Astrocyte (in vitro differentiated cells and primary cell): ENCODE measurements at regions not wholly inside any gene's neighbourhood (a gene's known extent, or its start where the extent isn't known, plus 50 kb on each side); places are given as distances from the start of the nearest gene placed in this dataset.

Experiments used
- DNase-seq: peaks from one replicate; pipeline ENCODE4 v3.0.0-alpha.2; 2010; ENCODE audit warnings: low read depth
- FAIRE-seq: peaks from 2 replicates; lab custom pipeline; 2011; peaks lifted over from hg19 to GRCh38; lab: Jason Lieb, UNC
- H2AFZ ChIP-seq: 2 replicates; pipeline ENCODE4 v1.6.0; 2012; ENCODE audit warnings: low read depth, low read length, inconsistent platforms
- H3K27ac ChIP-seq: 2 replicates; pipeline ENCODE4 v1.5.1; 2011; ENCODE audit warnings: low read depth, low read length, inconsistent platforms
- H3K27me3 ChIP-seq: 2 replicates; pipeline ENCODE4 v1.6.0; 2011; ENCODE audit warnings: low read length, inconsistent platforms; ENCODE audit not compliant: insufficient read depth
- H3K36me3 ChIP-seq: 2 replicates; pipeline ENCODE4 v1.5.1; 2011; ENCODE audit warnings: low read length, inconsistent platforms; ENCODE audit not compliant: insufficient read depth
- H3K4me1 ChIP-seq: 2 replicates; pipeline ENCODE4 v1.5.1; 2011; ENCODE audit warnings: low read length, inconsistent platforms; ENCODE audit not compliant: insufficient read depth
- H3K4me2 ChIP-seq: 2 replicates; pipeline ENCODE4 v1.6.0; 2012; ENCODE audit warnings: low read length, inconsistent platforms
- H3K4me3 ChIP-seq: 2 replicates; pipeline ENCODE4 v1.5.1; 2011; ENCODE audit warnings: low read depth, mild to moderate bottlenecking, low read length, inconsistent platforms; ENCODE audit not compliant: insufficient read depth
- H3K79me2 ChIP-seq: 2 replicates; pipeline ENCODE4 v1.6.0; 2012; ENCODE audit warnings: mild to moderate bottlenecking, low read length, inconsistent platforms; ENCODE audit not compliant: insufficient read depth
- H3K9ac ChIP-seq: 2 replicates; pipeline ENCODE4 v1.6.0; 2012; ENCODE audit warnings: mild to moderate bottlenecking, low read length, inconsistent platforms
- H3K9me3 ChIP-seq: 2 replicates; pipeline ENCODE4 v1.5.1; 2012; ENCODE audit warnings: low read depth, mild to moderate bottlenecking, low read length, inconsistent platforms; ENCODE audit not compliant: insufficient read depth
- H4K20me1 ChIP-seq: 2 replicates; pipeline ENCODE4 v1.6.0; 2012; ENCODE audit warnings: low read length, inconsistent platforms; ENCODE audit not compliant: insufficient read depth
- H3K27ac Mint-ChIP-seq: one replicate; pipeline ENCODE4 v1.8.0; 2021; ENCODE audit warnings: mild to moderate bottlenecking, mixed read lengths; ENCODE audit not compliant: unreplicated experiment
- H3K27me3 Mint-ChIP-seq: one replicate; pipeline ENCODE4 v1.8.0; 2021; ENCODE audit warnings: low read depth, mixed read lengths; ENCODE audit not compliant: unreplicated experiment
- H3K36me3 Mint-ChIP-seq: one replicate; pipeline ENCODE4 v1.8.0; 2021; ENCODE audit warnings: low read depth, mixed read lengths; ENCODE audit not compliant: unreplicated experiment
- H3K4me1 Mint-ChIP-seq: one replicate; pipeline ENCODE4 v1.8.0; 2021; ENCODE audit warnings: low read depth, mixed read lengths; ENCODE audit not compliant: unreplicated experiment
- H3K4me3 Mint-ChIP-seq: one replicate; pipeline ENCODE4 v1.8.0; 2021; ENCODE audit warnings: mild to moderate bottlenecking, moderate library complexity, mixed read lengths; ENCODE audit not compliant: unreplicated experiment
- H3K9me3 Mint-ChIP-seq: one replicate; pipeline ENCODE4 v1.8.0; 2021; ENCODE audit warnings: mild to moderate bottlenecking, mixed read lengths; ENCODE audit not compliant: unreplicated experiment
- EZH2 ChIP-seq: IDR thresholded peaks from 2 replicates; pipeline ENCODE4 v1.6.1; 2012; ENCODE audit warnings: mild to moderate bottlenecking, low read length, inconsistent platforms; ENCODE audit not compliant: insufficient read depth
- TF ChIP-seq, protein P1 (sequence below): IDR thresholded peaks from 2 replicates; pipeline ENCODE4 v1.5.1; 2011; ENCODE audit warnings: low read depth, mild to moderate bottlenecking, inconsistent platforms, low read length, moderate library complexity; ENCODE audit not compliant: insufficient read depth

DNA sequence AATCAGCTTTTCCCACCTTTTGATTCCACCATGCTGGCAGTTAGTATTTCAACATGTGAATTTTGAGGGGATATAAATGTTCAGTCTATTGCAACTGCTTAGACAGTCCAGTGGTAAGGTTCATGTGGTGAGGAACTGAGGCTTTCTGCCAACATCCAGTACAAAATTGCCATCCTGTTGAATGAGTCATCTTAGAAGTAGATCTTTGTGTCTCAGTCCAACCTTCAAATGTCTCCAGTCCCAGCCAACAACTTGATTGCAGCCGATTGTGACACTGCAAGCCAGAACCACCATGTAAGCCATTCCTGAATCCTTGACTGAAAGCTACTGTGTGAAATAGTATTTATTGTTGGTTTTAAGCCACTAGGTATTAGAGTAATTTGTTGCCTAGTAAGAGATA lies 331.5 kb upstream of the GRIN3A start:
- Mint-ChIP-seq H3K4me3 (no peak overlapping the region), H3K27ac (no peak overlapping the region), H3K4me1 (no peaks in the 10 kb centered on the region), H3K36me3 (no peaks in the 10 kb centered on the region), H3K27me3 (no peaks in the 10 kb centered on the region), H3K9me3 (peaks cover 14% of the 10 kb centered on the region)
- DNase-seq (peak; percentile 3), FAIRE-seq (no peak)
- Histone ChIP-seq H3K9me3 (no peaks in the 10 kb centered on the region), H3K9ac (no peak overlapping the region), H3K36me3 (no peaks in the 10 kb centered on the region), H3K4me1 (no peaks in the 10 kb centered on the region), H4K20me1 (no peaks in the 10 kb centered on the region), H3K4me2 (no peak overlapping the region), H2AFZ (no peak overlapping the region), H3K79me2 (no peaks in the 10 kb centered on the region), H3K27me3 (no peaks in the 10 kb centered on the region), H3K27ac (no peak overlapping the region), H3K4me3 (no peak overlapping the region)
- TF ChIP-seq, protein P1, sequence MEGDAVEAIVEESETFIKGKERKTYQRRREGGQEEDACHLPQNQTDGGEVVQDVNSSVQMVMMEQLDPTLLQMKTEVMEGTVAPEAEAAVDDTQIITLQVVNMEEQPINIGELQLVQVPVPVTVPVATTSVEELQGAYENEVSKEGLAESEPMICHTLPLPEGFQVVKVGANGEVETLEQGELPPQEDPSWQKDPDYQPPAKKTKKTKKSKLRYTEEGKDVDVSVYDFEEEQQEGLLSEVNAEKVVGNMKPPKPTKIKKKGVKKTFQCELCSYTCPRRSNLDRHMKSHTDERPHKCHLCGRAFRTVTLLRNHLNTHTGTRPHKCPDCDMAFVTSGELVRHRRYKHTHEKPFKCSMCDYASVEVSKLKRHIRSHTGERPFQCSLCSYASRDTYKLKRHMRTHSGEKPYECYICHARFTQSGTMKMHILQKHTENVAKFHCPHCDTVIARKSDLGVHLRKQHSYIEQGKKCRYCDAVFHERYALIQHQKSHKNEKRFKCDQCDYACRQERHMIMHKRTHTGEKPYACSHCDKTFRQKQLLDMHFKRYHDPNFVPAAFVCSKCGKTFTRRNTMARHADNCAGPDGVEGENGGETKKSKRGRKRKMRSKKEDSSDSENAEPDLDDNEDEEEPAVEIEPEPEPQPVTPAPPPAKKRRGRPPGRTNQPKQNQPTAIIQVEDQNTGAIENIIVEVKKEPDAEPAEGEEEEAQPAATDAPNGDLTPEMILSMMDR = no peak
- no peak for TF ChIP-seq EZH2

- no peaks in the 10 kb centered on the region for H3K36me3 ChIP-seq
- H2AFZ ChIP-seq = no peak overlapping the region
- peaks cover 4% of the 10 kb centered on the region for H3K9me3 ChIP-seq
- FAIRE-seq (no peak), DNase-seq (no peak)
- Mint-ChIP-seq H3K9me3 (no peaks in the 10 kb centered on the region), H3K36me3 (no peaks in the 10 kb centered on the region), H3K27me3 (no peaks in the 10 kb centered on the region), H3K4me1 (no peaks in the 10 kb centered on the region), H3K27ac (no peak overlapping the region), H3K4me3 (no peak overlapping the region)
- TF ChIP-seq, protein P1 = no peak
- TF ChIP-seq EZH2 = no peak
- no peak overlapping the region for H3K4me2 ChIP-seq
- H3K27ac ChIP-seq = no peak overlapping the region
- no peak overlapping the region for H3K4me3 ChIP-seq
- H3K4me1 ChIP-seq = no peaks in the 10 kb centered on the region
- no peak overlapping the region for H3K9ac ChIP-seq
- H3K79me2 ChIP-seq = no peaks in the 10 kb centered on the region
- H4K20me1 ChIP-seq = no peaks in the 10 kb centered on the region
- H3K27me3 ChIP-seq = no peaks in the 10 kb centered on the region
These were observed 316.4 kb upstream of the GRIN3A start for GRCh38 chr9:102054811-102055210.

GRCh38 chr9:102049586-102050246 lies 311.3 kb upstream of the GRIN3A start:
- Mint-ChIP-seq H3K27ac (no peak overlapping the region), H3K9me3 (peaks cover 2% of the 10 kb centered on the region), H3K4me3 (no peak overlapping the region), H3K27me3 (no peaks in the 10 kb centered on the region), H3K4me1 (no peaks in the 10 kb centered on the region), H3K36me3 (no peaks in the 10 kb centered on the region)
- H3K79me2 ChIP-seq = no peaks in the 10 kb centered on the region
- DNase-seq = no peak
- no peak overlapping the region for H3K4me3 ChIP-seq
- H3K27me3 ChIP-seq = no peaks in the 10 kb centered on the region
- H4K20me1 ChIP-seq = no peaks in the 10 kb centered on the region
- H3K36me3 ChIP-seq = no peaks in the 10 kb centered on the region
- no peak overlapping the region for H3K27ac ChIP-seq
- H3K4me2 ChIP-seq = no peak overlapping the region
- H2AFZ ChIP-seq = no peak overlapping the region
- H3K9me3 ChIP-seq = no peaks in the 10 kb centered on the region
- no peak overlapping the region for H3K9ac ChIP-seq
- H3K4me1 ChIP-seq = no peaks in the 10 kb centered on the region
- no peak for FAIRE-seq
- TF ChIP-seq, protein P1 = no peak
- TF ChIP-seq EZH2 = no peak
